HUES48 (cell line): ENCODE measurements at regions not wholly inside any gene's neighbourhood (a gene's known extent, or its start where the extent isn't known, plus 50 kb on each side); places are given as distances from the start of the nearest gene placed in this dataset.

Source experiments
- H3K27ac ChIP-seq: one replicate; pipeline ENCODE4 v1.7.0; 2013; ENCODE audit warnings: low read depth, low read length, inconsistent platforms
- H3K27me3 ChIP-seq: 2 replicates; pipeline ENCODE4 v1.6.1; 2013; ENCODE audit warnings: mild to moderate bottlenecking, low read length; ENCODE audit not compliant: control insufficient read depth, insufficient read depth
- H3K36me3 ChIP-seq: 2 replicates; pipeline ENCODE4 v1.6.1; 2013; ENCODE audit warnings: low read length; ENCODE audit not compliant: control insufficient read depth, insufficient read depth
- H3K4me1 ChIP-seq: 2 replicates; pipeline ENCODE4 v1.6.1; 2013; ENCODE audit warnings: mild to moderate bottlenecking, low read length; ENCODE audit not compliant: control insufficient read depth, insufficient read depth
- H3K4me3 ChIP-seq: 2 replicates; pipeline ENCODE4 v1.5.1; 2013; ENCODE audit warnings: mild to moderate bottlenecking, low read depth, low read length
- H3K9ac ChIP-seq: 2 replicates; pipeline ENCODE4 v1.6.1; 2013; ENCODE audit warnings: mild to moderate bottlenecking, low read depth, low read length, moderate library complexity
- H3K9me3 ChIP-seq: 2 replicates; pipeline ENCODE4 v1.6.1; 2013; ENCODE audit warnings: low read length; ENCODE audit not compliant: control insufficient read depth, insufficient read depth

GRCh38 chr1:60984062-60984799 lies 98.1 kb upstream of the NFIA start:
- Histone ChIP-seq H3K4me1 (0 out of 2 replicates have a peak, but pooled peaks cover under 1% of the 10 kb centered on the region), H3K27me3 (no peaks in the 10 kb centered on the region), H3K27ac (no peak overlapping the region), H3K4me3 (no peak overlapping the region), H3K9me3 (no peaks in the 10 kb centered on the region), H3K9ac (no peak overlapping the region), H3K36me3 (no peaks in the 10 kb centered on the region)

GRCh38 chr1:60983701-60984061 lies 98.7 kb upstream of the NFIA start:
- Histone ChIP-seq H3K27ac (no peak overlapping the region), H3K27me3 (no peaks in the 10 kb centered on the region), H3K4me1 (0 out of 2 replicates have a peak, but pooled peaks cover 6% of the 10 kb centered on the region)

GRCh38 chr1:60982539-60982938 lies 99.8 kb upstream of the NFIA start:
- no peak overlapping the region for H3K9ac ChIP-seq
- no peaks in the 10 kb centered on the region for H3K36me3 ChIP-seq
- H3K27me3 ChIP-seq: no peaks in the 10 kb centered on the region
- 0 out of 2 replicates have a peak, but pooled peaks cover 7% of the 10 kb centered on the region for H3K4me1 ChIP-seq
- H3K4me3 ChIP-seq: no peak overlapping the region
- no peaks in the 10 kb centered on the region for H3K9me3 ChIP-seq
- no peak overlapping the region for H3K27ac ChIP-seq

More at GRCh38 chr1:60983701-60984061, 98.7 kb upstream of the NFIA start:
- H3K4me3 ChIP-seq: no peak overlapping the region
- no peaks in the 10 kb centered on the region for H3K36me3 ChIP-seq
- no peaks in the 10 kb centered on the region for H3K9me3 ChIP-seq
- no peak overlapping the region for H3K9ac ChIP-seq

GRCh38 chr1:60981357-60981756 lies 101.0 kb upstream of the NFIA start:
- no peaks in the 10 kb centered on the region for H3K36me3 ChIP-seq
- no peak overlapping the region for H3K9ac ChIP-seq
- H3K4me1 ChIP-seq: 0 out of 2 replicates have a peak, but pooled peaks cover 7% of the 10 kb centered on the region
- no peak overlapping the region for H3K27ac ChIP-seq
- H3K27me3 ChIP-seq: no peaks in the 10 kb centered on the region
- H3K4me3 ChIP-seq: no peak overlapping the region
- no peaks in the 10 kb centered on the region for H3K9me3 ChIP-seq

- Histone ChIP-seq H3K27me3 (no peaks in the 10 kb centered on the region), H3K4me1 (peaks cover 18% of the 10 kb centered on the region), H3K36me3 (no peaks in the 10 kb centered on the region)
Observed at GRCh38 chr1:60978421-60979357, 103.7 kb upstream of the NFIA start.

GRCh38 chr1:60977661-60978060 lies 104.7 kb upstream of the NFIA start:
- H3K9me3 ChIP-seq: no peaks in the 10 kb centered on the region
- H3K4me1 ChIP-seq: peaks cover 18% of the 10 kb centered on the region
- H3K9ac ChIP-seq: no peak overlapping the region
- H3K27ac ChIP-seq: no peak overlapping the region
- no peaks in the 10 kb centered on the region for H3K36me3 ChIP-seq
- H3K4me3 ChIP-seq: no peak overlapping the region
- H3K27me3 ChIP-seq: no peaks in the 10 kb centered on the region; the same call in 1 of the 2 replicates

More at GRCh38 chr1:60978421-60979357, 103.7 kb upstream of the NFIA start:
- no peak overlapping the region for H3K4me3 ChIP-seq
- H3K27ac ChIP-seq: no peak overlapping the region
- H3K9ac ChIP-seq: no peak overlapping the region
- H3K9me3 ChIP-seq: no peaks in the 10 kb centered on the region

- H3K36me3 ChIP-seq: no peaks in the 10 kb centered on the region
- no peak overlapping the region for H3K27ac ChIP-seq
- H3K27me3 ChIP-seq: peaks cover 9% of the 10 kb centered on the region; the same call in 1 of the 2 replicates
- no peak overlapping the region for H3K9ac ChIP-seq
- H3K9me3 ChIP-seq: no peaks in the 10 kb centered on the region
- H3K4me3 ChIP-seq: no peak overlapping the region
- H3K4me1 ChIP-seq: peaks cover 18% of the 10 kb centered on the region
Observed at GRCh38 chr1:60974524-60975372, 107.6 kb upstream of the NFIA start.

- Histone ChIP-seq H3K4me1 (peaks cover 12% of the 10 kb centered on the region), H3K9me3 (no peaks in the 10 kb centered on the region), H3K9ac (no peak overlapping the region), H3K4me3 (no peak overlapping the region), H3K27ac (no peak overlapping the region), H3K27me3 (peaks cover 9% of the 10 kb centered on the region; the same call in 1 of the 2 replicates), H3K36me3 (no peaks in the 10 kb centered on the region)
Observed at GRCh38 chr1:60973668-60974067, 108.7 kb upstream of the NFIA start.

- no peak overlapping the region for H3K27ac ChIP-seq
- H3K36me3 ChIP-seq: no peaks in the 10 kb centered on the region
- peaks cover 9% of the 10 kb centered on the region; the same call in 1 of the 2 replicates for H3K27me3 ChIP-seq
- H3K4me3 ChIP-seq: no peak overlapping the region
- no peak overlapping the region for H3K9ac ChIP-seq
- no peaks in the 10 kb centered on the region for H3K9me3 ChIP-seq
- H3K4me1 ChIP-seq: peaks cover 11% of the 10 kb centered on the region
Observed at GRCh38 chr1:60972841-60973364, 109.5 kb upstream of the NFIA start.

- no peak overlapping the region for H3K9ac ChIP-seq
- H3K9me3 ChIP-seq: 0 out of 2 replicates have a peak, but pooled peaks cover 6% of the 10 kb centered on the region
- peaks cover 11% of the 10 kb centered on the region for H3K4me1 ChIP-seq
- no peak overlapping the region for H3K27ac ChIP-seq
- H3K4me3 ChIP-seq: no peak overlapping the region
- no peaks in the 10 kb centered on the region for H3K36me3 ChIP-seq
- H3K27me3 ChIP-seq: peaks cover 9% of the 10 kb centered on the region; the same call in 1 of the 2 replicates
Observed at GRCh38 chr1:60971330-60971729, 111.0 kb upstream of the NFIA start.
